ENCODE measurements at regions not wholly inside any gene's neighbourhood (a gene's known extent, or its start where the extent isn't known, plus 50 kb on each side); places are given as distances from the start of the nearest gene placed in this dataset.
"Not testable (repeated sequence)": the region's sequence is repeated elsewhere in the genome, so short reads cannot be mapped to it uniquely, and the experiment has no call there.

GRCh38 chr13:56528040-56528790, 612.5 kb upstream of the PRR20A start (continued):
- no peak for TF ChIP-seq GABPA (IDR thresholded peaks at IDR 0.05 in 1 of 2, conservative IDR thresholded peaks at IDR 0.05 in 1 of 2)

GRCh38 chr13:56530096-56530495, 610.6 kb upstream of the PRR20A start:
- no peaks in the 10 kb centered on the region for H3K36me3 ChIP-seq (ENCODE audit: control insufficient read depth in 4 of 4, insufficient read depth in 3 of 4, low read depth in 1 of 4, low read length in 3 of 4)
- no peaks in the 10 kb centered on the region for H3K4me1 ChIP-seq (ENCODE audit: control insufficient read depth in 4 of 4, insufficient read depth in 4 of 4, low read length in 3 of 4)
- DNase-seq (ENCODE audit: low spot score) = no peak
- H3K27me3 ChIP-seq (ENCODE audit: control insufficient read depth in 4 of 4, insufficient read depth in 4 of 4, low read length in 3 of 4) = no peaks in the 10 kb centered on the region
- no peak overlapping the region for H3K4me3 ChIP-seq (ENCODE audit: low read depth in 1 of 3, low read length in 3 of 3)
- 81% methylated on average over 1 of the region's 1 CpG for whole genome bisulfite sequencing
- no peaks in the 10 kb centered on the region for H3K9me3 ChIP-seq (ENCODE audit: control insufficient read depth in 4 of 4, low read length in 3 of 4)
- H3K27ac ChIP-seq (ENCODE audit: low read depth in 1 of 2, low read length in 2 of 2) = no peak overlapping the region
- TF ChIP-seq FOXA1 (IDR thresholded peaks at IDR 0.05) (no peak), RAD21 (IDR thresholded peaks at IDR 0.05) (no peak), TAF1 (conservative IDR thresholded peaks at IDR 0.05) (no peak), HNF4A (conservative IDR thresholded peaks at IDR 0.05) (no peak), EGR1 (IDR thresholded peaks at IDR 0.05; ENCODE audit: low read depth in 2 of 2) (no peak), FOXA2 (IDR thresholded peaks at IDR 0.05) (no peak), ATF3 (IDR thresholded peaks at IDR 0.05) (no peak), HNF4G (IDR thresholded peaks at IDR 0.05) (no peak)
- no peak overlapping the region for H3K9ac ChIP-seq (ENCODE audit: low read depth in 1 of 2, low read length in 2 of 2)

GRCh38 chr13:56547921-56548320, 592.8 kb upstream of the PRR20A start:
- H3K4me1 ChIP-seq (ENCODE audit: control insufficient read depth in 4 of 4, insufficient read depth in 4 of 4, low read length in 3 of 4); DNase-seq (ENCODE audit: low spot score); H3K27me3 ChIP-seq (ENCODE audit: control insufficient read depth in 4 of 4, insufficient read depth in 4 of 4, low read length in 3 of 4); H3K9ac ChIP-seq (ENCODE audit: low read depth in 1 of 2, low read length in 2 of 2); H3K36me3 ChIP-seq (ENCODE audit: control insufficient read depth in 4 of 4, insufficient read depth in 3 of 4, low read depth in 1 of 4, low read length in 3 of 4); H3K4me3 ChIP-seq (ENCODE audit: low read depth in 1 of 3, low read length in 3 of 3); H3K27ac ChIP-seq (ENCODE audit: low read depth in 1 of 2, low read length in 2 of 2); H3K9me3 ChIP-seq (ENCODE audit: control insufficient read depth in 4 of 4, low read length in 3 of 4): not testable (repeated sequence)
- WGBS = 94% methylated on average over 11 of the region's 11 CpGs

- H3K27me3 ChIP-seq (ENCODE audit: control insufficient read depth in 4 of 4, insufficient read depth in 4 of 4, low read length in 3 of 4) = no peaks in the 10 kb centered on the region
- no peak overlapping the region for H3K27ac ChIP-seq (ENCODE audit: low read depth in 1 of 2, low read length in 2 of 2)
- H3K9me3 ChIP-seq (ENCODE audit: control insufficient read depth in 4 of 4, low read length in 3 of 4) = no peaks in the 10 kb centered on the region
- TF ChIP-seq JUND (IDR thresholded peaks at IDR 0.05) (no peak), EGR1 (IDR thresholded peaks at IDR 0.05; ENCODE audit: low read depth in 2 of 2) (no peak), GABPA (IDR thresholded peaks at IDR 0.05 in 1 of 2, conservative IDR thresholded peaks at IDR 0.05 in 1 of 2) (no peak), ATF3 (IDR thresholded peaks at IDR 0.05) (no peak), ZBTB33 (IDR thresholded peaks at IDR 0.05) (no peak), RXRA (IDR thresholded peaks at IDR 0.05) (no peak), CTCF (IDR thresholded peaks at IDR 0.05; ENCODE audit: low read depth, low read length, missing input control) (no peak), MAX (IDR thresholded peaks at IDR 0.05) (no peak), NR2F2 (IDR thresholded peaks at IDR 0.05) (no peak), FOXA2 (IDR thresholded peaks at IDR 0.05) (no peak), HNF4G (IDR thresholded peaks at IDR 0.05) (no peak), RAD21 (IDR thresholded peaks at IDR 0.05) (no peak), YY1 (IDR thresholded peaks at IDR 0.05) (no peak), SP1 (IDR thresholded peaks at IDR 0.05) (no peak), TAF1 (conservative IDR thresholded peaks at IDR 0.05) (no peak)
- WGBS = 73% methylated on average over 4 of the region's 4 CpGs
- H3K4me1 ChIP-seq (ENCODE audit: control insufficient read depth in 4 of 4, insufficient read depth in 4 of 4, low read length in 3 of 4) = no peaks in the 10 kb centered on the region
- no peaks in the 10 kb centered on the region for H3K36me3 ChIP-seq (ENCODE audit: control insufficient read depth in 4 of 4, insufficient read depth in 3 of 4, low read depth in 1 of 4, low read length in 3 of 4)
- no peak for DNase-seq (ENCODE audit: low spot score)
- no peak overlapping the region for H3K4me3 ChIP-seq (ENCODE audit: low read depth in 1 of 3, low read length in 3 of 3)
- H3K9ac ChIP-seq (ENCODE audit: low read depth in 1 of 2, low read length in 2 of 2) = no peak overlapping the region
Measured at GRCh38 chr13:56558698-56559320, 581.9 kb upstream of the PRR20A start.
